HG02763 (cell line): ENCODE measurements at regions not wholly inside any gene's neighbourhood (a gene's known extent, or its start where the extent isn't known, plus 50 kb on each side); places are given as distances from the start of the nearest gene placed in this dataset.
"Not testable (repeated sequence)": the region's sequence is repeated elsewhere in the genome, so short reads cannot be mapped to it uniquely, and the experiment has no call there.

Source experiments
- ATAC-seq: cut with Tn5 transposase; IDR thresholded peaks from one replicate; pipeline ENCODE4 v1.9.1; 2021; ENCODE audit warnings: mild to moderate bottlenecking, moderate library complexity; ENCODE audit not compliant: unreplicated experiment

DNA sequence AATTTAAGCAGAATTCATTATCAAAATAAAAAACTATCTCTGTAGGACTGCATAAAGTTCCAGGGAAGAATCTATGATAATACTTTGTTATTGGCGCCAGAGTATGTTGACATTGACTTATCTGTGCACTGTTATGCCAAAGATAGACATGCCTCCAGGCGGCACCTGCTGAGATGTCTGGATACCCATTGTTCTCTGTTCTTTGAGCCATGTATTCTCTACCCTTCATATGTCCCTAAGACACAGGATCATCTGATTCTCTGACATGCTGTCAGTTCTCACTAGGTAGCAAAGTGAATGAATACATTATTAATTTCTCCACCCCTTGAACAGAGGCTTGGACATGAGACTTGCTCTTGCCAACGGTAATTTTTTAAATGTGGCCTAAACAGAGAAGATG is 517.8 kb upstream of the SLITRK5 start:
- no peak for ATAC-seq

GRCh38 chr13:87166348-87166747 is 504.8 kb upstream of the SLITRK5 start:
- no peak for ATAC-seq

DNA sequence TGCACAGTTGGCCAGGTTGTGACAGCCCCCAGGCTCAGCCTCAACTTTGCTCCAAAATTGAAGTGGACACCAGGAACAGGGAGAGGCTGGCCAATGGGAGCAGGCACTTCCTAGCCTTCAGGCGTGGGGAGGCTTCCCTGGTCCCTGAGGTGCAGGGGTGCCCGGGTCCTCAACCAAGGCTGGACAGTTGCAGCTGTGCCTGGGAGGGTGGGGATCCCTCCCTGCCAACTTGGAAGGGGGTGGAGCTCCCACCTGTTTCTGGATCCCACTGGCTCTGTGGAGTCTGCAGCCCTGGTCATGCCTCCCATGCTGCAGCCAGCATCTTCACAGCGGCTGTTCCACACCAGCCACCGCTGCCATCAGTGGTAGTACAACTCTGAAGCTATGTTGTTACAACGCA is 502.8 kb upstream of the SLITRK5 start:
- ATAC-seq, result no peak

DNA sequence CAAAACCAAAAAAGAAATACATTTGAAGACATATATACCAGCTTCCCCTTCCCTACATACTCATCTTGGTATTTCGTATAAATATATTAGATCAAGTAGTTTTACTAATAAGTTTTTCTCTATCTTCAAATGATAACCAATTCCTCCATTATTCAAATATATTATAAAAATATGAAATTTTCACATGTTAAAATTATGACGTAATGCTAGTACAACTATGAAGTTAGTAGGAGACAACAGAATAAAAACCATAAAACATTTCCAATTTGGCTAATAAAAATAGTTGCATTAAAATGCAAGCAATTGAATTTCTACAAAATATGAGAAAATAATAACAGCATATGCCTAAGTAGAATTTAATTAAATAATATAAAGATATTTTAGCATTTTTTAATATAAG is 501.8 kb upstream of the SLITRK5 start:
- ATAC-seq, result no peak

DNA sequence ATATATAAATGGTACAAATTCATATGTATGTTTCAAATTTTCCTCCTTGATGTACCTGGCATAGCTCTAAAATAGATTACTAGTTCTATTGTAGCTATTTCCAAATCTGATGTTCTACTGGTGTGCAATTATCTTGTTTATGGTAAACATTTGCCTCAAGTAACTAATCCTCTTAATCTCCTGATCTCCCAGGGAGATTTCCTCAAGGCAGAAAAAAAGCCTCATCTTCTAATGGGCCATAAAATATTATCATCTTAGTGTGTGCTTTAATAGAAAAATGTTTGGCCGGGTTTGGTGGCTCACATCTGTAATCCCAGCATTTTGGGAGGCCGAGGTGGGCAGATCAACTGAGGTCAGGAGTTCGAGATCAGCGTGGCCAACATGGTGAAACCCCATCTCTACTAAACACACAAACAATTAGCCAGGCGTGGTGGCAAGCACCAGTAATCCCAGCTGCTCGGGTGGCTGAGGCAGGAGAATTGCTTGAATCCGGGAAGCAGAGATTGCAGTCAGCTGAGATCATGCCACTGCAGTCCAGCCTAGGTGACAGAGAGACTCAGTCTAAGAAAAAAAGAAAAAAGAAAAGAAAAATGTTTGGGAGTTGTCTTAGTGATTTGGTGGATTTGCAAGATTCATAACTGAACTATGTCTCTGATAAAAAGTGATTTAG is 498.9 kb upstream of the SLITRK5 start:
- no peak for ATAC-seq

DNA sequence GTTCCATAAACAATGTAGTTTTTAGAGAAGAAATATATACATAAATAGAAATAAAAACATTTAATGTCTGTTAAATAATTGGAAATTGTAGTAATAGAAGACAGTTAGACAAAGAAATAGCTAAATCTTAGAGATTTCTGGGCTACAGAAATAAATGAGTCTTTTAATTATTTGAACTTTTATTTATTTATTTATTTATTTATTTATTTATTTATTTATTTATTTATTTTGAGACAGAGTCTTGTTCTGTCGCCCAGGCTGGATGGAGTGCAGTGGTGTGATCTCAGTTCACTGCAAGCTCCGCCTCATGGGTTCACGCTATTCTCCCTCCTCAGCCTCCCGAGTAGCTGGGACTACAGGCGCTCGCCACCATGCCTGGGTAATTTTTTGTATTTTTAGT is 486.0 kb upstream of the SLITRK5 start:
- not testable (repeated sequence) for ATAC-seq

DNA sequence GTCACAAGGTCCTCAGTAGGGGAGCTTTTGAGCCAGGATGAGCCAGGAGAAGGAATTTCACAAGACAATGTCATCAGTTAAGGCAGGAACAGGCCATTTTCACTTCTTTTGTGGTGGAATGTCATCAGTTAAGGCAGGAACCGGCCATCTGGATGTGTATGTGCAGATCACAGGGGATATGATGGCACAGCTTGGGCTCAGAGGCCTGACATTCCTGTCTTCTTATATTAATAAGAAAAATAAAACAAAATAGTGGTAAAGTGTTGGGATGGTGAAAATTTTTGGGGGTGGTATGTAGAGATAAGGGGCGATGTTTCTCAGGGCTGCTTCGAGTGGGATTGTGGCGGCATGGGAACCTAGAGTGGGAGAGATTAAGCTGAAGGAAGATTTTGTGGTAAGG is 484.5 kb upstream of the SLITRK5 start:
- ATAC-seq, result not testable (repeated sequence)

- not testable (repeated sequence) for ATAC-seq
Observed at GRCh38 chr13:87191485-87191884, 479.7 kb upstream of the SLITRK5 start.

- ATAC-seq, result no peak
Observed at GRCh38 chr13:87198371-87198770, 472.8 kb upstream of the SLITRK5 start.

- no peak for ATAC-seq
Observed at GRCh38 chr13:87206708-87207107, 464.5 kb upstream of the SLITRK5 start.

DNA sequence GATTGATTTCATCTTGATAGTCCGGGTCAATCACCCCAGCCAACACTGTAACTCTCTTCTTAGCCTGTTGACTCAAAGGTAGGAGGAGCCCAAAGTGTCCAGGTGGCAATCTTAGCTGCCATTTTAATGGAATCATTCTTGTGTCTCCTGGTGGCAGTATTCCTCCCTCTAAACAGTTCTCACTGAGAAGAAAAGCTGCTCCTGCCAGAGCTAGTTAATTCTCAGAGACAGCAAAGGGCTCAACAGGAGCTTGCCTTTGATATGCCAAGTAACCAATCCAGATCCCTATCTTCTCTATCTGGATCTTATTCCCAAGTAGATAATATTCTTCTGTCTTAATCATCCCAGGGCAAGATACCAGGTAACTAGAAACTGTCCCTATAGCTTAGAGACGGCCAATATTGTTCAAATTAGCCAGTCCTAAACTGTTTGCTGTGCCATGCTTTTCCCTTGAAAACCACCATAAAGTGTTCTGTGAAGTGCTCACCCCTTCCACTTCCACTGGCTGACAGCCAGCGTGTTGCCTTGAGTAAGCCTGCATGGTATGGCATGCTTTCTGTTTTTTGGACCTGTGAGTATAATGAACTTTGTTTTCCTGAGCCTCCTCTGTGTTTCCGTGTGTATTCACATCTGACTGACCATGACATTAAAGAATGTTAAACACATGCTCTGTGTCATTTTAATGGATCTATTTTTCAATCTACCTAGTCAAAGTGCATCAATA is 463.7 kb upstream of the SLITRK5 start:
- ATAC-seq, result no peak

GRCh38 chr13:87208636-87209035 is 462.5 kb upstream of the SLITRK5 start:
- ATAC-seq, result no peak

DNA sequence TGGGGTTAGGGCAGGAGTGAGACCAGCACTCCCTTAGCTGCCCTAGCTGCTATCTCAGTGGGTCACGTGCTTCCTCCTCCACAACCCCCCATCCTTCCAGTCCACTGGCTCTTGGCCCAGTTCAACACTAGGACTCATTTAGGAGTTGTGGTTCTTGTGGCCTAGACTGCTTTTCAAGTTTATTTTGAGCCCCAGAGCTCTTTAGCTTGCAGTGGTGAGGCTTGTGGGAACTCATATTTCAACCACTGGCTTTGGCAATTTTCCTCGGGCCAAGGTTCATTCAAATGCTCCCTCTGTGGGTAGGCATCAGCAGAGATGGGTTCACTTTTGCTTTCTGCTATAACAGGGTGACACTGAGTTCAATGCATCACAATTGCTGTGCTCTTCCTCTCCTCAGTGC is 436.2 kb upstream of the SLITRK5 start:
- no peak for ATAC-seq

- no peak for ATAC-seq
Observed at GRCh38 chr13:87235621-87236020, 435.6 kb upstream of the SLITRK5 start.

DNA sequence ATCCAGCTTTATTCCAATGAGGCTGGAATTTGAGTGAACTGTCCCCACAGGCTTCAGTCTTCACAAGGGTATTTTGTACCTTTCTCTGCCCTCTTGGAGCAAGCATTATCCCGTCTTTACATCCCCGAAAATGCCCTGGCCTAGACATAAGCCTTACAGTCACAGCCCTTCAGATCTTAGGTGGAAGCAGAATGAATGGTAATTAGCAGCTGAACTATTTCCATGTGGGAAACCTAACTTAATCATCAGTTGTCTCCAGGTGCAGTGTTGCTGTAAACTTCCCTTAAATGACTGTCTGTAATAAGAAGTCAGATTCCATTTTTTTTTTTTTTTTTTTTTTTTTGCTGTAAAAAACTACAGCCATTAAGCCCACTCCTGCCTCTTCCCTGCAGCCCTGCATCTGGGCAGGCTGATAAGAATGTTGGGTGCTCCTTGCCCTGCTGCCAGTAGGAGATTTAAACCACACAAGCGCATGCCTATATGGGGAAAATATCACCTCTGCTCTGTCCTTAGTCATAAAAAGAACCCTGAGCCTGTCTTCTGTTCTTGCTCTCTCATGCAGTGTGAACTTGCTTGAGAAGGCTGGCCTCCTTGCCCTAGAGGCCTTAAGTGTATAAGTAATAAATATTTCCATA is 426.8 kb upstream of the SLITRK5 start:
- no peak for ATAC-seq

GRCh38 chr13:87249847-87250246 is 421.3 kb upstream of the SLITRK5 start:
- not testable (repeated sequence) for ATAC-seq

DNA sequence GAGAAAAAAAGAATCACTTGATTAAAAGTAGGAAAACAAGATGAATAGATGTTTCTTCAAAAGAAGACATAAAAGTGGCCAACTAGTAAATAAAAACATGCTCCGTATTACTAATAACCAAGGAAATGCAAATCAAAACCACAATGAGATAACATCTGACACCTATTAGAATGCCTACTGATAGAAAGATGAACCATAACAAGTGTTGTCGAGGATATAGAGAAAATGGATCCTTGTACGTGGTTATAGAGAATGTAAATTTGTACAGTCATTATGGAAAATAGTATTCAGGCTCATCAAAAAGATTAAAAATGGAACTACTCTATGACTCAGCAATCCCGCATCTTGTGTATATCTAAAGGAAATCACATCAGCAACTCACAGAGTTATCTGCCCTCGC is 415.8 kb upstream of the SLITRK5 start:
- no peak for ATAC-seq

DNA sequence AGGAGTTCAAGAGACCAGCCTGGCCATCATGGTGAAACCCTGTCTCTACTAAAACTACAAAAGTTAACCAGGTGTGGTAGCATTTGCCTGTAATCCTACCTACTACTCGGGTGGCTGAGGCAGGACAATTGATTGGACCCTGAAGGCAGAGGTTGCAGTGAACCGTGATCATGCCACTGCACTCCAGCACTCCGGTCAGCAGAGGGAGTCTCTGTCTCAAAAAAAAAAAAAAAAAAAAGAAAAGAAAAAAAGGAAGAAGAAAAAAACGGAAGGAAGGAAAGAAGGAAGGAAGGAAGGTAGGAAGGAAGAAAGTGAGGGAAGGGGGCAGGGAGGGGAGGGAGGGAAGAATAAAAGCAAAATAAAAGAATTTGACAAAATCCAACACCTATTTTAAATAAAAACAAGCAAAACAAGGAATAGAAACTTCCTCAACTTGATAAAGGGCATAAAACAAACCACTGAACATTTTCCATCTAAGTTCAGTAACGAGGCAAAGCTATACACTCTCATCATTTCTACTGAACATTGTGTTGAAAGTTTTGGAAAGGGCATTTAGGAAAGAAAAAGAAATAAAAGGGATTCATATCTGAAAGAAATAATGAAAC is 411.6 kb upstream of the SLITRK5 start:
- no peak for ATAC-seq

- no peak for ATAC-seq
Observed at GRCh38 chr13:87274209-87274819, 396.9 kb upstream of the SLITRK5 start.

DNA sequence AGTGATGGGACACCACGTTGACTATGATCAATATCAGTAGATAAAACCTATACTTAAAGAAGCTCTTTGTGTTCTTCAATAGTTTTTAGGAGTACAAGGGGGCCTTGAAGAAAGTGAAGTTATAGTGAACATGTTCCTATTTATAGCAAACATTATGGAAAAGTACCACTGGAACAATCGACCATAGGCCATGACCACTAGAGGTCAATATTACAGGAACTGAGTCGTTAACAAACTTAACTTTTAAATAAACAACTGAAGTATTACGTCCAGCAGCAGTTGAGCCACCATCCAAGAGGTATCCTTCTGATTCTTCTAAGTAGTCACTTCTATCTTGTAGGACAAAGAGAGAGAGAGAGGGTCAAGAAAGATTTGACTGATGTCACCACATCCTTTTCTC is 391.0 kb upstream of the SLITRK5 start:
- ATAC-seq, result no peak

DNA sequence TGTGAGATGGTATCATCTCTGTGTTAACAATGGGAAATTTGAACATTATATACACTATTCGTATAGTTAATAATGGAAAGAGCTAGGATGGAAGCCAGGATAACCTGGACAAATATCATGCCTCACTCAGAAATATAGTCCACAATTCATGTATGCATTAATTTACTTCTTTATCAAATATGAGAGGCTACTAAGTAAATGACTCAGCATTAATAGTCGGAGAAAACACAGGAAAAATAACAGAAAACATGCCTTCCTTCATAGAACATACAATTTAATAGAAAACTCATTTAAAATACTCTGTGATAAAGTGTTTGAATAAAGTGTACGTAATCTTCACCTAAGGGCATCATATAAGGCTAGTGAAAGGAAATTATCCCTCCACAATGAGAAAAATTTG is 383.4 kb upstream of the SLITRK5 start:
- ATAC-seq, result no peak
